H9 (cell line): ENCODE measurements at regions not wholly inside any gene's neighbourhood (a gene's known extent, or its start where the extent isn't known, plus 50 kb on each side); places are given as distances from the start of the nearest gene placed in this dataset.

ENCODE experiments used
- DNase-seq: peaks from one replicate; pipeline ENCODE4 v3.0.0-alpha.2; 2017
- H2AFZ ChIP-seq: one replicate; pipeline ENCODE4 v1.6.1; 2013; ENCODE audit warnings: mild to moderate bottlenecking, low read length, control low read depth, moderate library complexity
- H2AK5ac ChIP-seq: 2 replicates; pipeline ENCODE4 v1.6.1; 2013; ENCODE audit warnings: low read length, control low read depth, mixed read lengths; ENCODE audit not compliant: insufficient read length
- H2BK120ac ChIP-seq: one replicate; pipeline ENCODE4 v1.6.1; 2013; ENCODE audit warnings: low read depth, mild to moderate bottlenecking, low read length, control low read depth, inconsistent platforms; ENCODE audit not compliant: poor library complexity, severe bottlenecking
- H2BK12ac ChIP-seq: 2 replicates; pipeline ENCODE4 v1.6.1; 2013; ENCODE audit warnings: low read length, control low read depth, mixed read lengths, low read depth; ENCODE audit not compliant: insufficient read length
- H2BK15ac ChIP-seq: 2 replicates; pipeline ENCODE4 v1.6.1; 2013; ENCODE audit warnings: low read depth, low read length, control low read depth
- H2BK20ac ChIP-seq: one replicate; pipeline ENCODE4 v1.6.1; 2013; ENCODE audit warnings: low read depth, mild to moderate bottlenecking, low read length, control low read depth, inconsistent platforms; ENCODE audit not compliant: poor library complexity, severe bottlenecking
- H2BK5ac ChIP-seq: 2 replicates; pipeline ENCODE4 v1.6.1; 2013; ENCODE audit warnings: low read length, control low read depth, mixed read lengths; ENCODE audit not compliant: insufficient read length
- H3K14ac ChIP-seq: 2 replicates; pipeline ENCODE4 v1.6.1; 2013; ENCODE audit warnings: low read length, control low read depth; ENCODE audit not compliant: insufficient read depth
- H3K18ac ChIP-seq: 2 replicates; pipeline ENCODE4 v1.6.1; 2013; ENCODE audit warnings: low read depth, mild to moderate bottlenecking, mixed read lengths, low read length, control low read depth; ENCODE audit not compliant: insufficient read length
- H3K23ac ChIP-seq: 2 replicates; pipeline ENCODE4 v1.6.1; 2013; ENCODE audit warnings: low read length, control low read depth, mixed read lengths, low read depth; ENCODE audit not compliant: insufficient read length
- H3K23me2 ChIP-seq: 2 replicates; pipeline ENCODE4 v1.6.1; 2013; ENCODE audit warnings: low read depth, mild to moderate bottlenecking, mixed read lengths, low read length, control low read depth; ENCODE audit not compliant: insufficient read length, poor library complexity, severe bottlenecking
- H3K27ac ChIP-seq: 2 replicates; pipeline ENCODE4 v1.5.1; 2013; ENCODE audit warnings: low read length, control low read depth, mixed read lengths, low read depth; ENCODE audit not compliant: insufficient read length
- H3K27me3 ChIP-seq: 2 replicates; pipeline ENCODE4 v1.6.1; 2013; ENCODE audit warnings: low read length, control low read depth, inconsistent platforms; ENCODE audit not compliant: insufficient read depth
- H3K4ac ChIP-seq: 2 replicates; pipeline ENCODE4 v1.6.1; 2013; ENCODE audit warnings: low read depth, mild to moderate bottlenecking, control low read depth, inconsistent platforms, low read length, moderate library complexity
- H3K4me1 ChIP-seq: 2 replicates; pipeline ENCODE4 v1.6.1; 2013; ENCODE audit warnings: low read length, control low read depth, inconsistent platforms; ENCODE audit not compliant: insufficient read depth
- H3K4me2 ChIP-seq: 2 replicates; pipeline ENCODE4 v1.6.1; 2013; ENCODE audit warnings: low read length, control low read depth, mixed read lengths; ENCODE audit not compliant: insufficient read length, insufficient read depth
- H3K56ac ChIP-seq: 2 replicates; pipeline ENCODE4 v1.6.1; 2013; ENCODE audit warnings: low read depth, mild to moderate bottlenecking, mixed read lengths, low read length, control low read depth; ENCODE audit not compliant: insufficient read length
- H3K79me1 ChIP-seq: 2 replicates; pipeline ENCODE4 v1.6.1; 2013; ENCODE audit warnings: low read depth, mild to moderate bottlenecking, moderate library complexity, low read length, control low read depth, inconsistent platforms; ENCODE audit not compliant: insufficient read depth, poor library complexity, severe bottlenecking
- H3K79me2 ChIP-seq: 2 replicates; pipeline ENCODE4 v1.6.1; 2013; ENCODE audit warnings: low read length, control low read depth, inconsistent platforms; ENCODE audit not compliant: insufficient read depth
- H3K9ac ChIP-seq: 2 replicates; pipeline ENCODE4 v1.6.1; 2013; ENCODE audit warnings: low read length, control low read depth, mixed read lengths; ENCODE audit not compliant: insufficient read length; ENCODE audit errors: extremely low read depth
- H3K9me3 ChIP-seq: one replicate; pipeline ENCODE4 v1.6.1; 2013; ENCODE audit warnings: low read depth, low read length, inconsistent platforms; ENCODE audit not compliant: control insufficient read depth
- H3T11ph ChIP-seq: one replicate; pipeline ENCODE4 v1.6.1; 2013; ENCODE audit warnings: mild to moderate bottlenecking, low read length, control low read depth, inconsistent platforms
- H4K20me1 ChIP-seq: one replicate; pipeline ENCODE4 v1.6.1; 2013; ENCODE audit not compliant: control insufficient read depth, insufficient read length, insufficient read depth
- H4K5ac ChIP-seq: 2 replicates; pipeline ENCODE4 v1.6.1; 2013; ENCODE audit warnings: low read depth, mild to moderate bottlenecking, mixed read lengths, low read length, control low read depth; ENCODE audit not compliant: insufficient read length
- H4K8ac ChIP-seq: replicated peaks from 2 replicates; pipeline ENCODE4 v1.6.1; 2013; ENCODE audit warnings: low read length, control low read depth, mixed read lengths, low read depth; ENCODE audit not compliant: insufficient read length
- H4K91ac ChIP-seq: 2 replicates; pipeline ENCODE4 v1.6.1; 2013; ENCODE audit warnings: low read depth, mild to moderate bottlenecking, moderate library complexity, mixed read lengths, low read length, control low read depth; ENCODE audit not compliant: insufficient read length
- H3K27ac Mint-ChIP-seq, 3 experiments: 2 replicates in 2 of 3; 3 replicates in 1 of 3; pipeline ENCODE4 v1.8.0; 2020 to 2021; ENCODE audit warnings: mixed read lengths in 3 of 3, mild to moderate bottlenecking in 1 of 3, moderate library complexity in 1 of 3
- H3K27me3 Mint-ChIP-seq: 2 replicates; pipeline ENCODE4 v1.8.0; 2021; ENCODE audit warnings: low read depth, mild to moderate bottlenecking, moderate library complexity, mixed read lengths
- H3K36me3 Mint-ChIP-seq, 3 experiments: 2 replicates in 2 of 3; 3 replicates in 1 of 3; pipeline ENCODE4 v1.8.0; 2020 to 2021; ENCODE audit warnings: low read depth in 3 of 3, mixed read lengths in 3 of 3; ENCODE audit not compliant: insufficient read depth in 1 of 3
- H3K4me1 Mint-ChIP-seq, 2 experiments: 2 replicates each; pipeline ENCODE4 v1.8.0; 2020; ENCODE audit warnings: mixed read lengths in 2 of 2
- H3K4me3 Mint-ChIP-seq, 2 experiments: 2 replicates in 1 of 2; 3 replicates in 1 of 2; pipeline ENCODE4 v1.8.0; 2020 to 2021; ENCODE audit warnings: mild to moderate bottlenecking in 2 of 2, mixed read lengths in 2 of 2, moderate library complexity in 1 of 2
- H3K9me3 Mint-ChIP-seq, 2 experiments: 2 replicates in 1 of 2; 3 replicates in 1 of 2; pipeline ENCODE4 v1.8.0; 2020; ENCODE audit warnings: mild to moderate bottlenecking in 2 of 2, mixed read lengths in 2 of 2, moderate library complexity in 1 of 2
- CTCF ChIP-seq: fragments of 200-600 bp; sonication (generic); conservative IDR thresholded peaks from 3 replicates; pipeline ENCODE4 v1.8.0; 2021; ENCODE audit warnings: antibody characterized with exemption, mild to moderate bottlenecking
- WGBS: extraction: QIAGEN DNeasy Blood & Tissue Kit; methylation state at CpG from one replicate; pipeline ENCODE4 v1.1.7; 2013; ENCODE audit warnings: missing lambda C conversion rate, low lambda C conversion rate, mixed read lengths; ENCODE audit not compliant: insufficient read length; ENCODE audit errors: extremely low coverage; 5-methylcytosine and 5-hydroxymethylcytosine counted together

- H3K56ac ChIP-seq, result no peak overlapping the region
- Mint-ChIP-seq H3K27me3 (no peaks in the 10 kb centered on the region; the same call in 1 of the 2 replicates), H3K36me3 (peaks cover 0 to 4% (median 2%) of the 10 kb centered on the region in 3 experiments; a peak in 2 of 7 replicates), H3K4me3 (no peak overlapping the region), H3K27ac (no peak overlapping the region), H3K4me1 (peaks cover 3 to 18% of the 10 kb centered on the region in 2 experiments), H3K9me3 (no peaks in the 10 kb centered on the region)
- no peaks in the 10 kb centered on the region for H4K20me1 ChIP-seq
- H3T11ph ChIP-seq, result no peak overlapping the region
- H4K8ac ChIP-seq, result no peak overlapping the region
- WGBS, result no CpG with 5 or more reads among the region's 1 CpG
- H3K18ac ChIP-seq, result no peak overlapping the region
- H4K91ac ChIP-seq, result no peak overlapping the region
- no peaks in the 10 kb centered on the region for H3K23me2 ChIP-seq
- H3K4ac ChIP-seq, result no peak overlapping the region
- no peak overlapping the region for H3K23ac ChIP-seq
- no peak overlapping the region for H3K9ac ChIP-seq
- H2AFZ ChIP-seq, result no peak overlapping the region
- H3K9me3 ChIP-seq, result no peaks in the 10 kb centered on the region
- no peaks in the 10 kb centered on the region for H3K79me2 ChIP-seq
- H2BK15ac ChIP-seq, result no peak overlapping the region
- no peak for DNase-seq
- no peak overlapping the region for H2BK5ac ChIP-seq
- H3K27ac ChIP-seq, result no peak overlapping the region
- H2BK12ac ChIP-seq, result no peak overlapping the region
- H3K79me1 ChIP-seq, result no peaks in the 10 kb centered on the region
- no peak overlapping the region for H4K5ac ChIP-seq
- no peaks in the 10 kb centered on the region; the same call in 1 of the 2 replicates for H3K4me1 ChIP-seq
- no peak for TF ChIP-seq CTCF
- no peak overlapping the region for H2AK5ac ChIP-seq
- H3K4me2 ChIP-seq, result no peak overlapping the region
- H3K14ac ChIP-seq, result no peak overlapping the region
- no peak overlapping the region for H2BK120ac ChIP-seq
- H3K27me3 ChIP-seq, result no peaks in the 10 kb centered on the region
- no peak overlapping the region for H2BK20ac ChIP-seq
These were observed 327.3 kb downstream of the SMAD2 start for GRCh38 chr18:47603158-47603557.
